NB4 (cell line): ENCODE measurements at regions not wholly inside any gene's neighbourhood (a gene's known extent, or its start where the extent isn't known, plus 50 kb on each side); places are given as distances from the start of the nearest gene placed in this dataset.

Source experiments
- POLR2A ChIP-seq: IDR thresholded peaks from 2 replicates; pipeline ENCODE4 v1.6.1; 2011; ENCODE audit warnings: mild to moderate bottlenecking; ENCODE audit not compliant: insufficient read length; ENCODE audit errors: extremely low read depth
- TF ChIP-seq, protein P1 (sequence below): IDR thresholded peaks from one replicate; pipeline ENCODE4 v1.5.1; 2012; ENCODE audit warnings: low read depth, low read length

- TF ChIP-seq, protein P1, sequence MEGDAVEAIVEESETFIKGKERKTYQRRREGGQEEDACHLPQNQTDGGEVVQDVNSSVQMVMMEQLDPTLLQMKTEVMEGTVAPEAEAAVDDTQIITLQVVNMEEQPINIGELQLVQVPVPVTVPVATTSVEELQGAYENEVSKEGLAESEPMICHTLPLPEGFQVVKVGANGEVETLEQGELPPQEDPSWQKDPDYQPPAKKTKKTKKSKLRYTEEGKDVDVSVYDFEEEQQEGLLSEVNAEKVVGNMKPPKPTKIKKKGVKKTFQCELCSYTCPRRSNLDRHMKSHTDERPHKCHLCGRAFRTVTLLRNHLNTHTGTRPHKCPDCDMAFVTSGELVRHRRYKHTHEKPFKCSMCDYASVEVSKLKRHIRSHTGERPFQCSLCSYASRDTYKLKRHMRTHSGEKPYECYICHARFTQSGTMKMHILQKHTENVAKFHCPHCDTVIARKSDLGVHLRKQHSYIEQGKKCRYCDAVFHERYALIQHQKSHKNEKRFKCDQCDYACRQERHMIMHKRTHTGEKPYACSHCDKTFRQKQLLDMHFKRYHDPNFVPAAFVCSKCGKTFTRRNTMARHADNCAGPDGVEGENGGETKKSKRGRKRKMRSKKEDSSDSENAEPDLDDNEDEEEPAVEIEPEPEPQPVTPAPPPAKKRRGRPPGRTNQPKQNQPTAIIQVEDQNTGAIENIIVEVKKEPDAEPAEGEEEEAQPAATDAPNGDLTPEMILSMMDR, result no peak
- no peak for TF ChIP-seq POLR2A
These were observed 85.3 kb upstream of the PCGF5 start for GRCh38 chr10:91135113-91135512.
